Stomach (tissue), 8 donors: ENCODE measurements at regions not wholly inside any gene's neighbourhood (a gene's known extent, or its start where the extent isn't known, plus 50 kb on each side); places are given as distances from the start of the nearest gene placed in this dataset.
"Not testable (repeated sequence)": the region's sequence is repeated elsewhere in the genome, so short reads cannot be mapped to it uniquely, and the experiment has no call there.

Source experiments
- DNase-seq, 2 donors: peaks; one replicate each; pipeline versions ENCODE4 v3.0.0 to v3.0.0-alpha.2; 2013 to 2019
- H3K27ac ChIP-seq, 5 donors: fragments of 200-600 bp in 4 of 5; sonication (generic) in 4 of 5; one replicate each; pipeline ENCODE4 v1.5.1; 2013 to 2019; ENCODE audit warnings: mild to moderate bottlenecking in 1 of 5, moderate library complexity in 1 of 5
- H3K27me3 ChIP-seq, 3 donors: fragments of 200-600 bp; sonication (generic); one replicate each; pipeline ENCODE4 v1.5.1; 2017 to 2019; ENCODE audit warnings: mixed run types in 1 of 3
- H3K36me3 ChIP-seq, 4 donors: fragments of 200-600 bp; sonication (generic); 1 replicate in 3 of 4; 2 replicates in 1 of 4; pipeline ENCODE4 v1.5.1; 2016 to 2019
- H3K4me1 ChIP-seq, 4 donors: fragments of 200-600 bp; sonication (generic); one replicate each; pipeline ENCODE4 v1.5.1; 2016 to 2019
- H3K4me3 ChIP-seq, 4 donors: fragments of 200-600 bp; sonication (generic) in 3 of 4; one replicate each; pipeline ENCODE4 v1.5.1; 2016 to 2019; ENCODE audit warnings: mild to moderate bottlenecking in 1 of 4
- H3K9me3 ChIP-seq, 4 donors: fragments of 200-600 bp; sonication (generic); one replicate each; pipeline ENCODE4 v1.5.1; 2016 to 2019
- WGBS, 5 donors: extraction: QIAGEN DNeasy Blood & Tissue Kit in 3 of 5; methylation state at CpG; one replicate each; pipeline versions ENCODE4 v1.1.5 to v1.1.7; 2013 to 2018; 5-methylcytosine and 5-hydroxymethylcytosine counted together
- intact Hi-C: fragments of 100-400 bp; cut with DNase I; formaldehyde crosslinking; loops from one replicate; pipeline ENCODE4 v1.15.1; 2023; ENCODE audit warnings: low total_unique reads
- donor health status: healthy with polysubstance abuse.
- donor health status: Bipolar disorder and iron deficiency.
- donor health status: healthy.

DNA sequence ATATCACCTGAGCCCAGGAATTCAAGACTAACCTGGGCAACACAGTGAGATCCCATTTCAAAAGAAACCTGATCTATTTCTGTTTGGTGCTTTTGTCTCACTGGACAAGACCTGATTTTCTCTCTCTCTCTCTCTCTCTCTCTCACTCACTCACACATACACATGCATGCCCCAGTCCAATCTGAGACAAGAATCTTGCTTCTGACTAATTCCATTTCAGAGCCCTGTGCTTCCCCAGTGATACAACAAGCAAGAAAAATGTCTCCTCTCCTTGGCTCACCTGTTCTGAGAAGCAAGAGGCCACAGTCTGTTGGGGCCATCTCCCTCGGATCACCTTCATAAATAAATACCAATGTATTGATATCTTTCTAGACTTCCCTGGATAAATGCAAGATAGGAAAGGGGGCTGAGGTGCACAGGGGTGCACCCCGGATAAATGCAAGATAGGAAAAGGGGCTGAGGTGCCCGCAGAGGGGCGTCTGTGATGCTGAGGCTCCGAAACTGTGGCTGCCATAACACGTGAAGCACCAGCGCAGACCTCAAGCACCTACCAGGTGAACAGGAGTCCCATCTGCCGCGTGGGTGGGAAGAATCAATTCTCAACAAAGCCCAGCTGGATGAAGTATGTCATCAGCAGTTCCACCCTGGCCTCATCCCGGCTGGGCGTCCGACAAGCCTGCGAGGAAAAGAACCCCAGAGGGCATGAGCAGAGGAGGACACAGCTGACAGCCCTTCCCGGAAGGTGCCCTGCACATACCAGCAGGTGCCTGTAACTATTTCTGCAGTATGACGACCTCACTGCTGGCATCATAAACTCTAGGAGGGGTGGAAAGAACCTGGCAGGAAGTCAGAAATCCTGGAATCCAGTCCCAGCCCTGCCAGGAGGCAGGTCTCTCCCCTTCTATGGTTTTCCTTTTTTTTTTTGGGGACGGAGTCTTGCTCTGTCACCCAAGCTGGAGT lies 280.0 kb downstream of the GOLGA6L6 start:
- intact Hi-C loops, H3K4me1 ChIP-seq, DNase-seq, H3K27me3 ChIP-seq, H3K4me3 ChIP-seq, H3K27ac ChIP-seq, H3K36me3 ChIP-seq: not testable (repeated sequence)
- H3K9me3 ChIP-seq = peaks cover 0 to 41% (median 19%) of the 10 kb centered on the region in 4 donors
- 74 to 81% (median 78%) methylated on average over 16 of the region's 16 CpGs for WGBS, 5 donors

DNA sequence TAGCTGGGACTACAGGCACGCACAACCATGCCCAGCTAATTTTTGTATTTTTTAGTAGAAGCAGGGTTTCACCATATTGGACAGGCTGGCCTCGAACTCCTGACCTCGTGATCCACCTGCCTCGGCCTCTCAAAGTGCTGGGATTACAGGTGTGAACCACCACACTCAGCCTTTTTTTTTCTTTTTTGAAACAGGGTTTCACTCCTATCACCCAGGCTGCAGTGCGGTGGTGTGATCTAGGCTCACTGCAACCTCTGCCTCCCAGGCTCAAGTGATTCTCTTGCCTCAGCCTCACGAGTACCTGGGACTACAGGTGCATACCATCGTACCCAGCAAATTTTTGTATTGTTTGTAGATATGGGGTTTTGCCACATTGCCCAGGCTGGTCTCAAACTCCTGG lies 280.9 kb downstream of the GOLGA6L6 start:
- H3K4me3 ChIP-seq, H3K27ac ChIP-seq, H3K36me3 ChIP-seq, DNase-seq, intact Hi-C loops, H3K4me1 ChIP-seq, H3K27me3 ChIP-seq: not testable (repeated sequence)
- 70 to 73% (median 71%) methylated on average over 7 of the region's 7 CpGs for WGBS, 5 donors
- H3K9me3 ChIP-seq = peaks cover 0 to 49% (median 25%) of the 10 kb centered on the region in 4 donors

DNA sequence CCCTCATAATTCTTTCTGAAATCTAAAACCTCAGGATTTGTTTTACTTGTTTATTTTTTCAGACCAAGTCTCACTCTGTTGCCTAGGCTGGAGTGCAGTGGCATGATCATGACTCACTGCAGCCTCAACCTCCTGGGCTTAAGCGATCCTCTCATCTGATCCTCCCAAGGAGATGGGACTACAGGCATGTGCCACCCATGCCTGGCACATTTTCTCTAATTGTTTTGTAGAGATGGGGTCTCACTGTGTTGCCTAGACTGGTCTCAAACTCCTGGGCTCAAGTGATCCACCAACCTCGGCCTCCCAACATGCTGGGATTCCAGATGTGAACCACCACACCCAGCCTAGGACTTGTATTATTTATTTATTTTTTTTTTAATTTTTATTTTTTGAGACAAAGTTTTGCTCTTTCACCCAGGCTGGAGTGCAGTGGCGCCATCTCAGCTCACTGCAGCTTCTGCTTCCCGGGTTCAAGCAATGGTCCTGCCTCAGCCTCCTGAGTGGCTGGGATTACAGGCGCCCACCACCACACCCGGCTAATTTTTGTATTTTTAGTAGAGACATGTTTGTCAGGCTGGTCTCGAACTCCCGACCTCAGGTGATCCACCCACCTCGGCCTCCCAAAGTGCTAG lies 281.9 kb downstream of the GOLGA6L6 start:
- intact Hi-C loops = loop anchor here (10.0 kb wide), 1 partner anchor 85 kb away; no protein-coding TSS in a partner anchor
- WGBS, 5 donors = 76 to 83% (median 78%) methylated on average over 9 of the region's 9 CpGs

DNA sequence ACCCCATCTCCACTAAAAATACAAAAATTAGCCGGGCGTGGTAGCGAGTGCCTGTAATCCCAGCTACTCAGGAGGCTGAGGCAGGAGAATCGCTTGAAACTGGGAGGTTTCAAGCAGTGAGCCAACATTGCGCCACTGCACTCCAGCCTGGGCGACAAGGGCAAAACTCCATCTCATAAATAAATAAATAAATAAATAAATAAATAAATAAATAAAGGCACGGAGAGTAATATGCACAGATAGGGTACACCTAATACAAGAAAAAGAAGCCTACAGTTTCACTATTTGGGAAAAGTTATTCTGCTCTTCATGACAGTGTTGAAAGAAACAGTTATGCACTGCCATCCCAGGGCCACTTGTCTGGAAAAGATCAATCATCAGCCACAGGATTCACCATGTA lies 285.2 kb downstream of the GOLGA6L6 start:
- WGBS, 5 donors = 87 to 90% (median 87%) methylated on average over 7 of the region's 7 CpGs
- H3K27me3 ChIP-seq, H3K4me1 ChIP-seq, H3K4me3 ChIP-seq, H3K27ac ChIP-seq, DNase-seq, H3K36me3 ChIP-seq: not testable (repeated sequence)
- intact Hi-C loops = loop anchor here (10.0 kb wide), 1 partner anchor 88 kb away; no protein-coding TSS in a partner anchor
- H3K9me3 ChIP-seq = peaks cover 0 to 62% (median 27%) of the 10 kb centered on the region in 4 donors

More for the DNA sequence above, 281.9 kb downstream of the GOLGA6L6 start:
- H3K36me3 ChIP-seq, H3K4me1 ChIP-seq, H3K27ac ChIP-seq, DNase-seq, H3K27me3 ChIP-seq, H3K4me3 ChIP-seq: not testable (repeated sequence)
- peaks cover 0 to 55% (median 27%) of the 10 kb centered on the region in 4 donors for H3K9me3 ChIP-seq

DNA sequence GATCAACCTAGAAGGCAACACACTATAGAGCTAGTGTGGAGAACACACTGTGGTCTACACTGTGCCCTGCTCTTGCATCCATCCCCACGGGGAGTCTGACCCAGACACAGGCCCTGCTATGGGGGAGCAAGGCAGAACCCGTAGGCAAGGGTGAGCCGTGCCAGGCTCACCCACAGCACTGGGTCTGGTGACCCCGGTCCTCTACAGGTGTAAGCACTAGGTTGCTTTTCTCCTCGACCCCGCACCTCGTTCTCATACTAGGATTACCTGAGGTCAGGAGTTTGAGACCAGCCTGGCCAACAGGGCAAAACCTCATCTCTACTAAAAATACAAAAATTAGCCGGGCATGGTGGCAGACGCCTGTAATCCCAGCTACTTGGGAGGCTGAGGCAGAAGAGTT lies 286.0 kb downstream of the GOLGA6L6 start:
- DNase-seq, H3K4me3 ChIP-seq, H3K27me3 ChIP-seq, H3K27ac ChIP-seq, H3K4me1 ChIP-seq, H3K36me3 ChIP-seq: not testable (repeated sequence)
- WGBS, 5 donors = 67 to 76% (median 74%) methylated on average over 9 of the region's 9 CpGs
- peaks cover 0 to 60% (median 27%) of the 10 kb centered on the region in 4 donors for H3K9me3 ChIP-seq
- intact Hi-C loops = loop anchor here (10.0 kb wide), 1 partner anchor 89 kb away; no protein-coding TSS in a partner anchor

DNA sequence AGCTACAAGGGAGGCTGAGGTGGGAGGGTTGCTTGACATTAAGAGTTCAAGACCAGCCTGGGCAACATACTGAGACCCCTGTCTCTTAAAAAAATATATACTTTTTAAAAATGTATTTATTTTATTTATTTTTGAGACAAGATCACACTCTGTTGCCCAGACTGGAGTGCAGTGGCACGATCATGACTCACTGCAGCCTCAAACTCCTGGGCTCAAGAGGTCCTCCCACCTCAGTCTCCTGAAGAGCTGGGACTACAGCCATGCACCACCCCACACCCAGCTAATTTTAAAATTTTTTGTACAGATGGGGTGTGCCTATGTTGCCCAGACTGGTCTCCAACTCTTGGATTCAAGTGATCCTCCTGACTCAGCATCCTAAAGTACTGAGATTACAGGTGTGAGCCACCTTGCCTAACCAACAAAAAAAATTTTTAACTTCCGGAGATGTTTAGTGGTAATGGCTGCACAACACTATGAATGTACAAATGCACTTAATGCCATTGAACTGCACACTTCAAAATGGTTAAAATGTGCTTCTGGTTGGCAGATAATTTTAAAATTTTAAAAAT lies 288.5 kb downstream of the GOLGA6L6 start:
- not testable (repeated sequence) for H3K27me3 ChIP-seq, H3K4me1 ChIP-seq, DNase-seq, H3K4me3 ChIP-seq, H3K36me3 ChIP-seq, H3K27ac ChIP-seq
- H3K9me3 ChIP-seq = peaks cover 0 to 49% (median 21%) of the 10 kb centered on the region in 4 donors
- WGBS, 5 donors = 24 to 47% (median 30%) methylated on average over 2 of the region's 2 CpGs
- intact Hi-C loops = loop anchor here (10.0 kb wide), 1 partner anchor 92 kb away; no protein-coding TSS in a partner anchor

DNA sequence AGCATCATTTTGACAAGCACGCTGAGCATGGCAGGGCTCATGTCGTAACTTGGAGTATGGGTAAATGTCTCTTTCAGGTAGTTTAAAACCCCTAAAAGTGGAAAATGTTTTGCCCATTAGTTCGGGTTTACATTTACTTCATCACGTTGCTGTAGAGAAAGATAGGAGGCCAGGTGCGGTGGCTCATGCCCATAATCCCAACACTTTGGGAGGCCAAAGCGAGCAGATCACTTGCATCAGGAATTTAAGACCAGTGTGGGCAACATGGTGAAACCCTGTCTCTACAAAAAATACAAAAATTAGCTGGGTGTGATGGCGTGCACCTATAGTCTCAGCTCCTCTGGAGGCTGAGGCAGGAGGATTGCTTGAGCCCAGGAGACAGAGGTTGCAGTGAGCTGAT lies 289.6 kb downstream of the GOLGA6L6 start:
- H3K27ac ChIP-seq, DNase-seq, H3K4me1 ChIP-seq, H3K36me3 ChIP-seq, H3K4me3 ChIP-seq, H3K27me3 ChIP-seq: not testable (repeated sequence)
- WGBS, 5 donors = 71 to 78% (median 73%) methylated on average over 7 of the region's 7 CpGs
- intact Hi-C loops = loop anchor here (10.0 kb wide), 1 partner anchor 93 kb away; no protein-coding TSS in a partner anchor
- peaks cover 0 to 40% (median 17%) of the 10 kb centered on the region in 4 donors for H3K9me3 ChIP-seq

DNA sequence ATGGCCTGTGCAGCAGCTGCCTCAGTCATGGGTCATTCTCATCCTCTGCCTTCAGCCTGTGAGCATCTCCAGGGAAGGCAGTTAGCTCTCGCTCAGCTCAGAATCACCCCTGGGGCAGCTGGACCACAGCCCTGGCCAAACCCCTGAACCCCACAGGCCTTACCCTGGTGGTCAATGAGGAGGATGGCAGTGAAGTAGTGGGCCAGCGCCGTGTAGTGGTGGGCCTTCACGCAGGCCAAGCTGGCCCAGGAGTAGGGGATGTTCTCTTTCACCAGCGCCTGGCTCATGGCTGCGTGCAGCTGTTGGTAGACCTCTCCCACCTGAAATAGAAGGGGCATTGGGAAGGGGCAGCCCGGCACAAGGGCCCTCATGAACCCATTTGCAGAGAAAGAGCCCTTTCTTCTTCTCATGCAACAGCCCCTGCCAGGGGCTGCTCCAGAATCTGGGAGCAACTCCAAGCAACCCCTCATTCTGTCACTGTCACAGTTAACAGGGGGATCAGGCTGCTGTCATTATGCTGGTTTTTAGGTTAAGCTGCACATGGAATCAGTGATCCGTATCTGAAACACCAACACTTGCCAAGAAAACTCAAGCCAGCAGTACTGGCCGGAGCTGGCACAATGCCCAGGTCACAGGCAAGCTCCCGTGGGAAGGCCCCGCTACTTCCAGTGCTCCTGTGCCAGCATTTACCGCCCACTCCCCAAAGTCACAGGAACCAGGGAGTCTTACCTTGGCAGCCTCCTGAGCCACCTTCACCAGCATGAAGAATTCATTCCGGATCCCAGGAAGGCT lies 290.2 kb downstream of the GOLGA6L6 start:
- not testable (repeated sequence) for H3K36me3 ChIP-seq, DNase-seq, H3K4me3 ChIP-seq, H3K27ac ChIP-seq, H3K27me3 ChIP-seq, H3K4me1 ChIP-seq
- peaks cover 0 to 37% (median 14%) of the 10 kb centered on the region in 4 donors for H3K9me3 ChIP-seq
- 74 to 79% (median 74%) methylated on average over 13 of the region's 13 CpGs for WGBS, 5 donors
- intact Hi-C loops = loop anchor here (10.0 kb wide), 1 partner anchor 93 kb away; no protein-coding TSS in a partner anchor

DNA sequence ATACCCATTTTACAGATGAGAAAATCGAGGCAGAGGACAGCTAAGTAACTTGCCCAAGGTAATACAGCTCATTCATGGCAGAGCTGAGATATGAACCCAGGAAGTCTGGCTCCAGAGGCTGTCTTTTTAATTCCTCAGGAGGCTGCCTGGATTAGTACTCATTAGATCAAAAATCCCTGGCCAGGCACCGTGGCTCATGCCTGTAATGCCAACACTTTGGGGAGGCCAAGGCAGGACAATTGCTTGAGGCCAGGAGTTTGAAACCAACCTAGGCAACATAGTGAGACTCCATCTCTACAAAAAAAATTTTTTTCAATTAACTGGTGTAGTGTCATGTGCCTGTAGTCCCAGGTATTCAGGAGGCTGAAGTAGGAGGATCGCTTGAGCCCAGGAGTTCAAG lies 291.4 kb downstream of the GOLGA6L6 start:
- not testable (repeated sequence) for H3K27ac ChIP-seq, H3K27me3 ChIP-seq, H3K4me3 ChIP-seq, DNase-seq, H3K4me1 ChIP-seq, H3K36me3 ChIP-seq
- intact Hi-C loops = loop anchor here (10.0 kb wide), 1 partner anchor 95 kb away; no protein-coding TSS in a partner anchor
- peaks cover 0 to 32% (median 13%) of the 10 kb centered on the region in 4 donors for H3K9me3 ChIP-seq
- WGBS, 5 donors = 43 to 51% (median 45%) methylated on average over 3 of the region's 3 CpGs

DNA sequence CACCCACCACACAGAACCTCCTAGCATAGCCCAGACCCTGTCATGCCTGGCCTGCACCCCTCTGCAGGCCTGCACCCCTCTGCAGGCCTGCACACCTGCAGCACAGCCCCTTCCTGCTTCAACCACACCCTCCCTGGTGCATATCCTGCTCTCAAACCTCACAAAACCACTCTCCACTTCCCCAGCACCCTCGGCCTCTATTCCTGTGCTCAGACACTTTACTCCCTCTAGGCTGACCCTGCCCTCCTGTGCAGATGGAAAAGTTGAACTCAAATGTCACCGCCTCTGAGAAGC lies 292.0 kb downstream of the GOLGA6L6 start:
- DNase-seq, H3K27me3 ChIP-seq, H3K4me3 ChIP-seq, H3K27ac ChIP-seq, H3K4me1 ChIP-seq, H3K36me3 ChIP-seq, intact Hi-C loops: not testable (repeated sequence)
- peaks cover 0 to 36% (median 18%) of the 10 kb centered on the region in 4 donors for H3K9me3 ChIP-seq
- WGBS, 5 donors = 70 to 83% (median 75%) methylated on average over 2 of the region's 2 CpGs

DNA sequence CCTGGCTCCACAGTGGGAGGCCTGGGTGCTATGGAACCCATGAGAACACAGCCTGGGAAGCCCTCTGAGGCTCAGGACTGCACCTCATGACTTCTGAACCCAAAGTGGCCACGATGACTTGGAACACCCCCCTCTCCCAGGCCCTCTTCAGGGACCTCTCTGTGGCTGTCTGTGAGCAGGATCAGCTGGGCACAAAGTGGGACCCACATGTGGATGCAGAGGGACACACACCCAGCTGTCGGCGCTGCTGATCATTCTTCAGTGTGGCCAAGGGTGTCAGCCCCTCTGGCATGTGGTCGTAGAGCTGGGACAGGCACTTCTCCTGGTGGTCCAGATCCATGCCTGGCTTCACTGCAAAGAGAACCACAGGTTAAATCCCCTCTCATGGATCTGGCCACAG lies 293.2 kb downstream of the GOLGA6L6 start:
- intact Hi-C loops, H3K27ac ChIP-seq, H3K4me1 ChIP-seq, H3K27me3 ChIP-seq, H3K4me3 ChIP-seq, H3K36me3 ChIP-seq, DNase-seq: not testable (repeated sequence)
- peaks cover 0 to 41% (median 26%) of the 10 kb centered on the region in 4 donors for H3K9me3 ChIP-seq
- 81 to 88% (median 83%) methylated on average over 4 of the region's 4 CpGs for WGBS, 5 donors
